ENCODE measurements at regions not wholly inside any gene's neighbourhood (a gene's known extent, or its start where the extent isn't known, plus 50 kb on each side); places are given as distances from the start of the nearest gene placed in this dataset.

- Histone ChIP-seq H3K4me3 (ENCODE audit: low read depth, low read length) (no peak overlapping the region), H3K4me1 (ENCODE audit: control insufficient read depth, insufficient read depth, low read length) (no peaks in the 10 kb centered on the region), H3K36me3 (ENCODE audit: control insufficient read depth in 2 of 2, insufficient read depth in 1 of 2, low read length in 2 of 2) (no peaks in the 10 kb centered on the region), H3K9me3 (ENCODE audit: control insufficient read depth, insufficient read depth, low read depth, low read length) (no peaks in the 10 kb centered on the region), H3K27ac (ENCODE audit: extremely low read depth, low read depth, low read length) (no peak overlapping the region)
- POLR2A ChIA-PET, result no interaction called here
- TF ChIP-seq GLIS2 (tag by site-specific recombination; IDR thresholded peaks at IDR 0.05), result no peak
- TF ChIP-seq ZNF132 (tag by site-specific recombination; IDR thresholded peaks at IDR 0.05; ENCODE audit: borderline replicate concordance), result no peak
- TF ChIP-seq ZSCAN30 (tag by site-specific recombination; IDR thresholded peaks at IDR 0.05), result no peak
- TF ChIP-seq ZNF768 (tag by site-specific recombination; IDR thresholded peaks at IDR 0.05), result no peak
- TF ChIP-seq HOXD13 (CRISPR knock-in tag; IDR thresholded peaks at IDR 0.05; ENCODE audit: borderline replicate concordance), result no peak
- no peak for TF ChIP-seq ZNF292 (tag by site-specific recombination; IDR thresholded peaks at IDR 0.05; ENCODE audit: borderline replicate concordance, low read depth)
- no peak for TF ChIP-seq ZNF837 (tag by site-specific recombination; IDR thresholded peaks at IDR 0.05)
- no peak for TF ChIP-seq HOXC10 (CRISPR knock-in tag; IDR thresholded peaks at IDR 0.05)
- no peak for TF ChIP-seq EGR2 (tag by site-specific recombination; IDR thresholded peaks at IDR 0.05; ENCODE audit: low read depth)
- TF ChIP-seq ZNF792 (tag by site-specific recombination; IDR thresholded peaks at IDR 0.05), result no peak
- TF ChIP-seq ATF2 (tag by site-specific recombination; IDR thresholded peaks at IDR 0.05; ENCODE audit: low read depth), result no peak
- no peak for TF ChIP-seq ZNF2 (tag by site-specific recombination; IDR thresholded peaks at IDR 0.05)
- TF ChIP-seq ZNF433 (tag by site-specific recombination; IDR thresholded peaks at IDR 0.05; ENCODE audit: low read depth), result no peak
- TF ChIP-seq, protein P1, sequence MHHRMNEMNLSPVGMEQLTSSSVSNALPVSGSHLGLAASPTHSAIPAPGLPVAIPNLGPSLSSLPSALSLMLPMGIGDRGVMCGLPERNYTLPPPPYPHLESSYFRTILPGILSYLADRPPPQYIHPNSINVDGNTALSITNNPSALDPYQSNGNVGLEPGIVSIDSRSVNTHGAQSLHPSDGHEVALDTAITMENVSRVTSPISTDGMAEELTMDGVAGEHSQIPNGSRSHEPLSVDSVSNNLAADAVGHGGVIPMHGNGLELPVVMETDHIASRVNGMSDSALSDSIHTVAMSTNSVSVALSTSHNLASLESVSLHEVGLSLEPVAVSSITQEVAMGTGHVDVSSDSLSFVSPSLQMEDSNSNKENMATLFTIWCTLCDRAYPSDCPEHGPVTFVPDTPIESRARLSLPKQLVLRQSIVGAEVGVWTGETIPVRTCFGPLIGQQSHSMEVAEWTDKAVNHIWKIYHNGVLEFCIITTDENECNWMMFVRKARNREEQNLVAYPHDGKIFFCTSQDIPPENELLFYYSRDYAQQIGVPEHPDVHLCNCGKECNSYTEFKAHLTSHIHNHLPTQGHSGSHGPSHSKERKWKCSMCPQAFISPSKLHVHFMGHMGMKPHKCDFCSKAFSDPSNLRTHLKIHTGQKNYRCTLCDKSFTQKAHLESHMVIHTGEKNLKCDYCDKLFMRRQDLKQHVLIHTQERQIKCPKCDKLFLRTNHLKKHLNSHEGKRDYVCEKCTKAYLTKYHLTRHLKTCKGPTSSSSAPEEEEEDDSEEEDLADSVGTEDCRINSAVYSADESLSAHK (tag by site-specific recombination; IDR thresholded peaks at IDR 0.05), result no peak
- no peak for TF ChIP-seq RBAK (tag by site-specific recombination; IDR thresholded peaks at IDR 0.05)
- TF ChIP-seq, protein P2, sequence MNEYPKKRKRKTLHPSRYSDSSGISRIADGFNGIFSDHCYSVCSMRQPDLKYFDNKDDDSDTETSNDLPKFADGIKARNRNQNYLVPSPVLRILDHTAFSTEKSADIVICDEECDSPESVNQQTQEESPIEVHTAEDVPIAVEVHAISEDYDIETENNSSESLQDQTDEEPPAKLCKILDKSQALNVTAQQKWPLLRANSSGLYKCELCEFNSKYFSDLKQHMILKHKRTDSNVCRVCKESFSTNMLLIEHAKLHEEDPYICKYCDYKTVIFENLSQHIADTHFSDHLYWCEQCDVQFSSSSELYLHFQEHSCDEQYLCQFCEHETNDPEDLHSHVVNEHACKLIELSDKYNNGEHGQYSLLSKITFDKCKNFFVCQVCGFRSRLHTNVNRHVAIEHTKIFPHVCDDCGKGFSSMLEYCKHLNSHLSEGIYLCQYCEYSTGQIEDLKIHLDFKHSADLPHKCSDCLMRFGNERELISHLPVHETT (tag by site-specific recombination; IDR thresholded peaks at IDR 0.05), result no peak
- no peak for TF ChIP-seq SALL2 (tag by site-specific recombination; IDR thresholded peaks at IDR 0.05; ENCODE audit: borderline replicate concordance)
- no peak for TF ChIP-seq SCRT2 (tag by site-specific recombination; IDR thresholded peaks at IDR 0.05)
- no peak for TF ChIP-seq SP3 (tag by site-specific recombination; IDR thresholded peaks at IDR 0.05)
- CTCF ChIA-PET, result no interaction called here
These were observed 607.8 kb upstream of the HS3ST1 start for GRCh38 chr4:12036450-12036849.

DNA sequence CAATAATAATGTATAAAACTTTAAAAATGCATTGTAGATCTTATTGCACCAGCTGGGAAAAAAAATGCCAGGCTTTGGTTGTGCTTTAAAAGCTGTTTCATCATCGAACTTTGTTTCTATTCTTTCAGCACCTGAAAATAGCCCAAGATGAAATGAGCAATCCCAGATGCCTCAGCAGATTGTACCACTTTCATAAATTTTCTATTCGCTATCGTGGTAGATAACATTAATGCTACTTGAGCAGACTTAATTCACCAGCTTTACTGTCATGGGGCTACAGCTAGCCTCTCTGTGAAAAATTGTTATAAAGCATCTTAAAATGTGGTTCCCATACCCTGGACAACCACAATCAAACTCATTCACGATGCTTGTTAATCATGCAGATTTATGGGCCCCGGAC is 599.6 kb upstream of the HS3ST1 start:
- POLR2A ChIA-PET, result no interaction called here
- TF ChIP-seq ZNF426 (tag by site-specific recombination; IDR thresholded peaks at IDR 0.05), result no peak
- TF ChIP-seq ZNF692 (tag by site-specific recombination; IDR thresholded peaks at IDR 0.05), result no peak
- no peak for TF ChIP-seq ZNF501 (tag by site-specific recombination; IDR thresholded peaks at IDR 0.05)
- TF ChIP-seq ZNF600 (tag by site-specific recombination; IDR thresholded peaks at IDR 0.05), result no peak
- TF ChIP-seq ZNF155 (tag by site-specific recombination; IDR thresholded peaks at IDR 0.05), result no peak
- no peak for TF ChIP-seq ZSCAN16 (tag by site-specific recombination; IDR thresholded peaks at IDR 0.05)
- TF ChIP-seq, protein P3, sequence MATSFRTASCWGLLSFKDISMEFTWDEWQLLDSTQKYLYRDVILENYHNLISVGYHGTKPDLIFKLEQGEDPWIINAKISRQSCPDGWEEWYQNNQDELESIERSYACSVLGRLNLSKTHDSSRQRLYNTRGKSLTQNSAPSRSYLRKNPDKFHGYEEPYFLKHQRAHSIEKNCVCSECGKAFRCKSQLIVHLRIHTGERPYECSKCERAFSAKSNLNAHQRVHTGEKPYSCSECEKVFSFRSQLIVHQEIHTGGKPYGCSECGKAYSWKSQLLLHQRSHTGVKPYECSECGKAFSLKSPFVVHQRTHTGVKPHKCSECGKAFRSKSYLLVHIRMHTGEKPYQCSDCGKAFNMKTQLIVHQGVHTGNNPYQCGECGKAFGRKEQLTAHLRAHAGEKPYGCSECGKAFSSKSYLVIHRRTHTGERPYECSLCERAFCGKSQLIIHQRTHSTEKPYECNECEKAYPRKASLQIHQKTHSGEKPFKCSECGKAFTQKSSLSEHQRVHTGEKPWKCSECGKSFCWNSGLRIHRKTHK (tag by site-specific recombination; IDR thresholded peaks at IDR 0.05), result no peak

More for the DNA sequence above, 599.6 kb upstream of the HS3ST1 start:
- no peak overlapping the region for H3K4me3 ChIP-seq (ENCODE audit: low read depth, low read length)
- no peak overlapping the region for H3K27ac ChIP-seq (ENCODE audit: extremely low read depth, low read depth, low read length)
- H3K4me1 ChIP-seq (ENCODE audit: control insufficient read depth, insufficient read depth, low read length), result no peaks in the 10 kb centered on the region
- H3K9me3 ChIP-seq (ENCODE audit: control insufficient read depth, insufficient read depth, low read depth, low read length), result no peaks in the 10 kb centered on the region
- H3K36me3 ChIP-seq (ENCODE audit: control insufficient read depth in 2 of 2, insufficient read depth in 1 of 2, low read length in 2 of 2), result no peaks in the 10 kb centered on the region
- CTCF ChIA-PET, result no interaction called here
